Stomach smooth muscle (tissue), 2 donors: ENCODE measurements at regions not wholly inside any gene's neighbourhood (a gene's known extent, or its start where the extent isn't known, plus 50 kb on each side); places are given as distances from the start of the nearest gene placed in this dataset.
"Not testable (repeated sequence)": the region's sequence is repeated elsewhere in the genome, so short reads cannot be mapped to it uniquely, and the experiment has no call there.

Experiments
- H3K27ac ChIP-seq: one replicate; pipeline ENCODE4 v1.7.0; 2013; ENCODE audit warnings: mild to moderate bottlenecking, low read length, inconsistent platforms
- H3K27me3 ChIP-seq, 2 donors: one replicate each; pipeline ENCODE4 v1.7.0; 2013; ENCODE audit warnings: low read length in 2 of 2; ENCODE audit not compliant: insufficient read depth in 2 of 2, control insufficient read depth in 1 of 2
- H3K36me3 ChIP-seq, 2 donors: one replicate each; pipeline ENCODE4 v1.7.0; 2013; ENCODE audit warnings: low read length in 2 of 2; ENCODE audit not compliant: control insufficient read depth in 2 of 2, insufficient read depth in 2 of 2
- H3K4me1 ChIP-seq: one replicate; pipeline ENCODE4 v1.7.0; 2013; ENCODE audit warnings: low read length; ENCODE audit not compliant: control insufficient read depth, insufficient read depth
- H3K4me3 ChIP-seq, 2 donors: one replicate each; pipeline ENCODE4 v1.7.0; 2013; ENCODE audit warnings: low read length in 2 of 2
- H3K9ac ChIP-seq, 2 donors: one replicate each; pipeline ENCODE4 v1.7.0; 2013; ENCODE audit warnings: low read length in 2 of 2, mild to moderate bottlenecking in 1 of 2
- H3K9me3 ChIP-seq, 2 donors: one replicate each; pipeline ENCODE4 v1.7.0; 2013; ENCODE audit warnings: low read length in 2 of 2; ENCODE audit not compliant: control insufficient read depth in 2 of 2
- donor health status: healthy.
- donor health status: Pancreatic carcinoma.

DNA sequence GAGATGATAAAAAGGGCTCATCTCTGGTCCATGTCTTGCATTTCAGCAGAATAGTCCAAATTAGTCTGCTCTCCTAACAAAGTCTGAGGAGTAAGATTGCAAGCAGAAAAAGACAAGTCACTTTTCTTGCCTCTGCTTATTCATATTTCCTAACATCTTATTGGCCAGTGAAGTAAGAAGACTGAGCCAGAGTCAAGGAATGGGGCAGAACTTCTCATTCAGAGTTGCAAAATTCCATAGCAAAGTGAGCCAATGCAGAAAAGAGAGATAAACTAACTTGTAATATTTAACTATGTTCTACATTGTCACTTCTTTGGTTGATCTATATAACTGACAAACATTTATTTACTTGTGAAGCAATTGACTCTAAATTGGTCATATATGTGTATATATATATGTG lies 2304.0 kb downstream of the ARAP2 start:
- Histone ChIP-seq H3K4me3 (no peak overlapping the region), H3K27ac (no peak overlapping the region), H3K9ac (no peak overlapping the region), H3K9me3 (no peaks in the 10 kb centered on the region), H3K27me3 (no peaks in the 10 kb centered on the region), H3K4me1 (no peaks in the 10 kb centered on the region), H3K36me3 (no peaks in the 10 kb centered on the region)

DNA sequence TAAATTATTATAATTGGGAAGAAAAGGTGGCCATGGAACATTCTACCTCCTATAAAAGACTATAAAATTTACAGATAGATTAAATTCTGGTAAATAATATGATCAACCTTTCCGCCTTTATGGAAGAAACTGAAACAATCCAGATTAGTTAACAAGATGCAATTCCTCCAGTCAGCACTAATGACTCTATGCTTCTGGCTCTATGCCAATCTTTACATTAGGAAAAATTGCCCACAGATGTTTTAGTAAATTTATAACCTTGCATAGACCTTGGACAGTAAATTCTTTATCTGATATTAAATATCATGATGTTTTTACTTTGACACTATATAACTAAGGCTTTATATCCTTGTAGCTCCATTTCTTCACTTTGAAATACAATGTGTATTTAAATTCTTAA lies 2302.5 kb downstream of the ARAP2 start:
- H3K27me3 ChIP-seq: no peaks in the 10 kb centered on the region
- H3K4me3 ChIP-seq: no peak overlapping the region
- no peaks in the 10 kb centered on the region for H3K36me3 ChIP-seq
- no peak overlapping the region for H3K9ac ChIP-seq
- no peaks in the 10 kb centered on the region for H3K4me1 ChIP-seq
- no peaks in the 10 kb centered on the region for H3K9me3 ChIP-seq
- no peak overlapping the region for H3K27ac ChIP-seq

DNA sequence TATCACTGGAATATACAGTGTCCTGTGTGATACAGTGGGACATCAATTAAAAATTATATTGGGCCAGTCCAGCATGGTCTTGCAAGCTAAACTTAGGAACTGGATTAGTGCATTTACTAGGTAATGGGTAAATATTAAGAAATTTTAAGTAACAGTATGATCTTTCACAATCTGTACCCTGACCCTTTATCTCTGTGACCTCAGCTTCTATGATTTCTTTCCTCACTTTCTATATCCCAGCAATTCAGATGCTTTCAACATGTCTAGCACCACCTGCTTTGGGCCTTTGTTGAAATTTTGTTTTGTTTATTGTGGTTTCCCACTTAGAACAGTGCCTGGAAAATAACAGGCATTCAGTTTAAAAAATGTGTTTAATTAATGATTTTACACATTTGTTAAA lies 2295.4 kb downstream of the ARAP2 start:
- Histone ChIP-seq H3K27ac (no peak overlapping the region), H3K9me3 (no peaks in the 10 kb centered on the region), H3K4me1 (no peaks in the 10 kb centered on the region), H3K27me3 (no peaks in the 10 kb centered on the region), H3K36me3 (no peaks in the 10 kb centered on the region), H3K4me3 (no peak overlapping the region), H3K9ac (no peak overlapping the region)

DNA sequence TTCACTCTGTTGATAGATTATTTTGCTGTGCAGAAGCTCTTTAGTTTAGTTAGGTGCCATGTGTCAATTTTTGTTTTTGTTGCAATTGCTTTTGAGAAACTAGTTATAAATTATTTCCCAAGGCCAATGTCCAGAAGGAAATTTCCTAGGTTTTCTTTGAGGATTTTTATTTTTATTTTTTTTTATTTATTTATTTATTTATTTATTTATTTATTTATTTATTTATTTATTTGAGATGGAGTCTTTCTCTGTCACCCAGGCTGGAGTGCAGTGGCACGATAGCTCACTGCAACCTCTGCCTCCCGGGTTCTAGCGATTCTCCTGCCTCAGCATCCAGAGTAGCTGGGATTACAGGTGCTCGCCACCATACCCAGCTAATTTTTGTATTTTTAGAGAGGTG lies 2290.5 kb downstream of the ARAP2 start:
- H3K27me3 ChIP-seq, H3K9ac ChIP-seq, H3K27ac ChIP-seq, H3K36me3 ChIP-seq, H3K9me3 ChIP-seq, H3K4me3 ChIP-seq, H3K4me1 ChIP-seq: not testable (repeated sequence)

DNA sequence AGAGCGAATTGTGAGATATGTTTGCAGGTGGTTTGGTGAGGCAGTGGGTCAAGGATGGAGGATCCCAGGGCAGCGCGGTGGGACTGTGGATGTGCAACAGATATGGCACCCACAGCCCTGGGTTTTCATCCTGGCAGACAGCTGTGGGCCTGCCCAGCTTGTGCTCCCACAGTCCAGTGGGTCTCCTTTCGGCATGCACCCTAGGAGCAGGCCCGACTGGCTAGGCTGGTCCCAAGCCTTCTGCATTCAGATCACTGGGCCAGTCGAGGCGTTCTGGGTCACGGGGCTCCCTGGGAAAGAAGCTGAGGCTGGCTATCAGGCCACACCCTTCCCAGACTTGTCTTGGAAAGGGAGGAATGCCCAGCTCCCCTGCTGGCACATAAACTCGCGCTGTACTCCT lies 2289.6 kb downstream of the ARAP2 start:
- Histone ChIP-seq H3K4me3 (no peak overlapping the region), H3K36me3 (no peaks in the 10 kb centered on the region), H3K27me3 (no peaks in the 10 kb centered on the region), H3K9me3 (peaks cover 4% of the 10 kb centered on the region in 2 donors), H3K9ac (no peak overlapping the region), H3K27ac (no peak overlapping the region), H3K4me1 (no peaks in the 10 kb centered on the region)

DNA sequence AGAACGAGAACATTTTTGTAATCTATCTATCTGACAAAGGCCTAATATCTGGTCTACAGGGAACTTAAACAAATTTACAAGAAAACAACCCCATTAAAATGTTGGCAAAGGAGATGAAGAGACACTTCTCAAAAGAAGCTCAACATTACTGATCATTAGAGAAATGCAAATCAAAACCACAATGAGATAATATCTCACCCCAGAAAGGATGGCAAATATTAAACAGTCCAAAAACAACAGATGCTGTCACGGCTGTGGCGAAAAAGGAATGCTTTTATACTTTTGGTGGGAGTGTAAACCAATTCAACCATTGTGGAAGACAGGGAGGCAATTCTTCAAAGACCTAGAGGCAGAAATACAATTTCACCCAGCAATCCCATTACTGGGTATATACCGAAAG lies 2284.8 kb downstream of the ARAP2 start:
- no peaks in the 10 kb centered on the region for H3K4me1 ChIP-seq
- no peak overlapping the region for H3K9ac ChIP-seq
- no peak overlapping the region for H3K4me3 ChIP-seq
- H3K27ac ChIP-seq: no peak overlapping the region
- H3K9me3 ChIP-seq: peaks cover 4% of the 10 kb centered on the region in 2 donors
- no peaks in the 10 kb centered on the region for H3K27me3 ChIP-seq
- no peaks in the 10 kb centered on the region for H3K36me3 ChIP-seq

DNA sequence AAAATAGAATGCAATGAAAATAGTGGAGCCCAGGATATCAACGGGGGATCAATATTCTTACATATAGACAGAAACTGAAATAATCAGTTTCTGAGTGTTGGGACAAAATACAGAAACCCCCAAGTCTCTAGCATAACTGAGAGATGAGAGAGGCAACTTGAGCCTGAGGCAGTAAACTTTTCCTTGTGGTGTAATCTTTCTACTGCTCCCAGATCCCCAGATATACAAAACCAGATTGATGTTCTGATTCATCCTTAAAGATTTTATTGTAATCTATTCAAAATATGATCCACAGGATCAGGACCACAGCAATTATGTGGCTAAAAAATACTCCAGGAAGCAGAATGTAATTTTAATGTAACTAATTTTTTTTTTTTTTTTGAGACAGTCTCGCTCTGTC lies 2282.6 kb downstream of the ARAP2 start:
- Histone ChIP-seq H3K9me3 (peaks cover 4% of the 10 kb centered on the region in 2 donors), H3K27me3 (no peaks in the 10 kb centered on the region), H3K9ac (no peak overlapping the region), H3K27ac (no peak overlapping the region), H3K36me3 (no peaks in the 10 kb centered on the region), H3K4me3 (no peak overlapping the region), H3K4me1 (no peaks in the 10 kb centered on the region)

DNA sequence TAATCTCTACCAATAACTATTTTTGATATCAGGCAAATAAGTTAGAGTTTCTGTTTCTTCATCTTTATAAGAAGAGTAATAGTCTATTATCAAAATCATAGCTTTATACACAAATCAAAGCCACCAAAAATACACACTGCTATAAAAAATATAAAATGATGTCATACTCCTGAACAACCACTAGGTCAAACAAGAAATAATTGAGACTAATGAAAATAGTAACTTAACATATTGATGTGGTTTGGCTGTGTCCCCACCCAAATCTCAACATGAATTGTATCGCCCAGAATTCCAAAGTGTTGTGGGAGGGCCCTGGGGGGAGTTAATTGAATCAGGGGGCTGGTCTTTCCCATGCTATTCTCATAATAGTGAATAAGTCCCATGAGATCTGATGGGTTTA lies 2277.5 kb downstream of the ARAP2 start:
- H3K27me3 ChIP-seq: no peaks in the 10 kb centered on the region
- H3K4me1 ChIP-seq: no peaks in the 10 kb centered on the region

DNA sequence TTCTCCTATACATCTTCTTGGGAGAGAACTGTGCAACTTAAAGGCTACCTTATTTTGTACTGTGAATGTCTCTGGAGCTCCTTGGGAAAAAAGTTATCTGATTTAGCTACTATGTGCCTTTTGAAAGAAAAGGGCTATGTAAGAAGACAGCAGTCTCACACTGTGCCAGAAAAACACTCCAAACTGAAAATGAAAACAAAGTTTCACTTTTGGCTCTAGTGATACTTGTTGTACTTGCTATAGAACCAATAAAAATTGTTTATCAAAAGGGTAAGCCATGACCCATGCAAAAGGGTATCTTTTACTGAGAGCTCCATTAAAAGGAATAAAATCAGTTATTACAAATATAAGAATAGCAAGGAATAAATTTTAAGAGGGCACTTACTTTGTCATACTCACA lies 2270.0 kb downstream of the ARAP2 start:
- Histone ChIP-seq H3K36me3 (no peaks in the 10 kb centered on the region), H3K9me3 (no peaks in the 10 kb centered on the region), H3K4me1 (no peaks in the 10 kb centered on the region), H3K4me3 (no peak overlapping the region), H3K27ac (no peak overlapping the region), H3K9ac (no peak overlapping the region), H3K27me3 (no peaks in the 10 kb centered on the region)

More for the DNA sequence above, 2277.5 kb downstream of the ARAP2 start:
- Histone ChIP-seq H3K36me3 (no peaks in the 10 kb centered on the region), H3K27ac (no peak overlapping the region), H3K9ac (no peak overlapping the region), H3K4me3 (no peak overlapping the region), H3K9me3 (no peaks in the 10 kb centered on the region)

DNA sequence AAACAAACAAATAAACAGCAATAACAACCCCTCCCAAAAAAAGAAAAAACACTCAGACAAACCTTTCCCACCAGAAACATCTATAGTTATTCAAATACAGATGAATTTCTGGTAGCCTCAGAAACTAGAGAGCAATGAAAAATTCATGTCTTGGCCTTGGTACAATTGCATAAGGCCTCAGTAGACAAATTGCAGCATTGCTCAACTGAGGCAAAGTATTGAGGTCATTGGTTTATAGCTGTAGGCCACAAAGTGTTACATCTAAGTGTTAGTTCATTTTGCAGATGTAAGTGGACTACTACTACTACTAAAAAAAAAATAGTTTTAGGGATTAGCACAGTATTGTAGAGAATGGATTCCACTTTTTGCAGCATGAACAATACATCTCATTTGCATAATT lies 2268.3 kb downstream of the ARAP2 start:
- Histone ChIP-seq H3K4me1 (no peaks in the 10 kb centered on the region), H3K36me3 (no peaks in the 10 kb centered on the region), H3K4me3 (no peak overlapping the region), H3K27me3 (no peaks in the 10 kb centered on the region), H3K9ac (no peak overlapping the region), H3K27ac (no peak overlapping the region), H3K9me3 (no peaks in the 10 kb centered on the region)

DNA sequence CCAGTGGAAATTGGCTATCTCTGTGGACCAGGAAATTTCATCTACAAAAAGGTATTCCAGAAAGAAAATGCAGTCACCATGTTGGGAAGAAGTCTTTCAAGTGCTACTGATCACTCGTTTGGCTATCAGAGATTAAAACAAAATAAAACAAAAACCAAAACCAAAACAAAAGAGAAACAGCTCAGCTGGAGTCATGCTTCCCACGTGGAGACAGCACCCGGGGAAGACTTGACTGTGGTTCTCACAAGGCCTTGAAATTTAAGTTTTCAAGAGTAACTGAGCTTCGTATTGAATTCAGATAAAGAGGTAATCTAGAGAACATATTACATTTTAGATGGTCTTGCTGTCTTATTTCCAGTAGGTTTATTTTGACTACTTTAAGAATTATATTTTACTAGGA lies 2264.5 kb downstream of the ARAP2 start:
- not testable (repeated sequence) for H3K9me3 ChIP-seq

DNA sequence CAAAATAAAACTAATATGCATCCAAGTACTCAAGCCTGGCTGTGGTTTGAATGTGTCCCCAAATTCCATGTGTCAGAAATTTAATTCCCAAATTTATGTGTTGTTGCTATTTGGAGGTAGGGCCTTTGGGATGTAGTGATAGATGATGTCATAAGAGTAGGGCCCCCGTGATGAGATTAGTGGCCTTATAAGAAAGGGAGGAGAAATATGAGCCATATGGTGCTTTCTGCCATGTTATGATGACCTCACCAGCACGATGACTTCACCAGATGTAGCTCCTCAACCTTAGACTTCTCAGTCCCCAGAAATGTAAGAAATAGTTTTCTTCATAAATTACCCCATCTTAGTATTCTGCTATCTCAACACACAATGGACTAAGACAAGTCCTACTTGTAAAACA lies 2264.0 kb downstream of the ARAP2 start:
- no peak overlapping the region for H3K27ac ChIP-seq
- no peaks in the 10 kb centered on the region for H3K4me1 ChIP-seq
- no peaks in the 10 kb centered on the region for H3K27me3 ChIP-seq
- H3K9me3 ChIP-seq: no peaks in the 10 kb centered on the region
- H3K4me3 ChIP-seq: no peak overlapping the region
- no peaks in the 10 kb centered on the region for H3K36me3 ChIP-seq
- no peak overlapping the region for H3K9ac ChIP-seq

More for the DNA sequence above, 2264.5 kb downstream of the ARAP2 start:
- H3K4me3 ChIP-seq, H3K27ac ChIP-seq, H3K4me1 ChIP-seq, H3K9ac ChIP-seq, H3K36me3 ChIP-seq, H3K27me3 ChIP-seq: not testable (repeated sequence)
